ENCODE measurements at regions not wholly inside any gene's neighbourhood (a gene's known extent, or its start where the extent isn't known, plus 50 kb on each side); places are given as distances from the start of the nearest gene placed in this dataset.

DNA sequence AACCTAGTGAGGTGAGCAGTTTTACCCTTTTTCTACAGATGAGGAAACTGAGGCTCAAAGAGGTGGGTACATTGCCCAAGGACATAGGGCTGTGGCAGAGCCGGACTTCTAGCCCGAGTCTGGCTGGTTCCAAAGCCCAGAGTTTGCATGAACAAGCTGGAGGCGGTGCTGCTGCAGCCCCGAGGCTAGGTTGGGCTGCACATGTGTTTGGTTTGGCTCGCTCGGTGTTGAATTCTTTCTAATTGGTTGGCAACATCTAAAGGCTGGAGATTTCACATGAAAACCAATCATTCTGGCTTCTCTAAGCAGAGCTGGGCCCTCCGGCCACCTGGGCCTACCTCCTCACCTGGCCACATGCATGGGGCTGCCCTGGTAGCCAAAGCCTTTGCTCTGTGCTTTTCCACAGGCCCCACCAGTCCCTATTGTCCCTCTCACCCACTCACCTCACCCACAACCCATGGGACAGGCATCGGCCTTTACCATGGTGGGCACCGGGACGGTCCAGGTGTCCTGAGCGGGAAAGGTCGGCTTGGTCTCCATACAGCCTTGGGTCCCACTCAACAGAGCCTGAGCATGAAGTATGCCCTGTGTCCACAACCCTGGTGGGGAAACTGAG is 262.3 kb downstream of the NSG2 start:
- Histone ChIP-seq H3K4me3 (replicated peaks in 1 of 4; ENCODE audit: control extremely low read depth in 1 of 4, insufficient read depth in 1 of 4, low read depth in 3 of 4, low read length in 4 of 4) (no peak overlapping the region), H3K79me2 (ENCODE audit: control insufficient read depth, insufficient read depth, low read length) (no peaks in the 10 kb centered on the region), H4K20me1 (ENCODE audit: control insufficient read depth, extremely low read depth, insufficient read depth, low read length) (no peaks in the 10 kb centered on the region), H3K9ac (ENCODE audit: insufficient read depth, low read length) (no peak overlapping the region), H3K27ac (ENCODE audit: insufficient read depth, low read length) (no peak overlapping the region), H3K4me1 (ENCODE audit: control insufficient read depth, extremely low read depth, insufficient read depth, low read length) (no peaks in the 10 kb centered on the region), H3K4me2 (ENCODE audit: extremely low read depth, insufficient read depth, low read length) (no peak overlapping the region), H3K27me3 (ENCODE audit: control insufficient read depth, insufficient read depth, low read length) (no peaks in the 10 kb centered on the region), H3K9me3 (ENCODE audit: control insufficient read depth, insufficient read depth, low read depth, low read length) (no peaks in the 10 kb centered on the region), H2AFZ (ENCODE audit: low read length) (no peak overlapping the region), H3K36me3 (ENCODE audit: control insufficient read depth, insufficient read depth, low read length) (no peaks in the 10 kb centered on the region)
- TF ChIP-seq EZH2 (IDR thresholded peaks at IDR 0.05; ENCODE audit: low read length, missing control alignments): no peak
- TF ChIP-seq, protein P1, sequence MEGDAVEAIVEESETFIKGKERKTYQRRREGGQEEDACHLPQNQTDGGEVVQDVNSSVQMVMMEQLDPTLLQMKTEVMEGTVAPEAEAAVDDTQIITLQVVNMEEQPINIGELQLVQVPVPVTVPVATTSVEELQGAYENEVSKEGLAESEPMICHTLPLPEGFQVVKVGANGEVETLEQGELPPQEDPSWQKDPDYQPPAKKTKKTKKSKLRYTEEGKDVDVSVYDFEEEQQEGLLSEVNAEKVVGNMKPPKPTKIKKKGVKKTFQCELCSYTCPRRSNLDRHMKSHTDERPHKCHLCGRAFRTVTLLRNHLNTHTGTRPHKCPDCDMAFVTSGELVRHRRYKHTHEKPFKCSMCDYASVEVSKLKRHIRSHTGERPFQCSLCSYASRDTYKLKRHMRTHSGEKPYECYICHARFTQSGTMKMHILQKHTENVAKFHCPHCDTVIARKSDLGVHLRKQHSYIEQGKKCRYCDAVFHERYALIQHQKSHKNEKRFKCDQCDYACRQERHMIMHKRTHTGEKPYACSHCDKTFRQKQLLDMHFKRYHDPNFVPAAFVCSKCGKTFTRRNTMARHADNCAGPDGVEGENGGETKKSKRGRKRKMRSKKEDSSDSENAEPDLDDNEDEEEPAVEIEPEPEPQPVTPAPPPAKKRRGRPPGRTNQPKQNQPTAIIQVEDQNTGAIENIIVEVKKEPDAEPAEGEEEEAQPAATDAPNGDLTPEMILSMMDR (conservative IDR thresholded peaks at IDR 0.05 in 1 of 2, IDR thresholded peaks at IDR 0.05 in 1 of 2; ENCODE audit: low read depth in 1 of 2, low read length in 2 of 2): no peak
- no peak for DNase-seq (ENCODE audit: low read depth in 2 of 2)

DNA sequence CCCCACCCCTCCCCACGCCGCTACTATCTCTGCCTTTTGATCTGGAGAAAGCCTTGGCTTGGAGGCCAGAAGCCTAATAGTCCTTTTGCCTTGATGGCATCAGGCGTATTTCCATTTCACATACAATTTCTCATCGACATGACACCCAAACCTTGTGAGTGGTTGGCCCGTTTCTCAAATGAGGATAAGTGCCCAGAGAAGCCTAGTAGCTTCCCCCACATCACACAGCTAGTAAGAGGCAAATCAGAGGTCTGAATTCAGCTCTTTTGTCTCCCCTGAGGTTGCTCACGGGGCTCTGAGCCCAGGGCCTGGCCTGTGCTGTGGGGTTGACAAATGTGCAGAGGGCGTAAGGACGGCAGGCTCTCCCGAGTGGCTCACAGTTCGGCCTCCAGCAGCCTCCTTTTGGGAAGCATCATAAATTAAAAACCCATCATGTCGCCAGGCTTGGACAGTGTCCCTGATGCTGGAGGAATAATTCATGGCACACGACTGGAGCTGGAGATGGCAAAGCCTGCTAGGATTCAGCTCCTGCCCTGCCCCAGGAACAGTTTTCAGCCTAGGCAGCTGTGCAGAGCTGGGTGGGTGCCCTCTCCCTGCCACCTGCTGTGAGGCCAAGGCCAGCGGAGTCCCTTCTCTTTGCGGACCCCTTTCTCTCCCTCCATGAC is 263.8 kb downstream of the NSG2 start:
- H4K20me1 ChIP-seq (ENCODE audit: control insufficient read depth, extremely low read depth, insufficient read depth, low read length): no peaks in the 10 kb centered on the region
- H3K9ac ChIP-seq (ENCODE audit: insufficient read depth, low read length): no peak overlapping the region
- H2AFZ ChIP-seq (ENCODE audit: low read length): no peak overlapping the region
- H3K9me3 ChIP-seq (ENCODE audit: control insufficient read depth, insufficient read depth, low read depth, low read length): no peaks in the 10 kb centered on the region
- H3K27ac ChIP-seq (ENCODE audit: insufficient read depth, low read length): no peak overlapping the region
- DNase-seq (ENCODE audit: low read depth in 2 of 2): no peak
- no peaks in the 10 kb centered on the region for H3K27me3 ChIP-seq (ENCODE audit: control insufficient read depth, insufficient read depth, low read length)
- H3K4me1 ChIP-seq (ENCODE audit: control insufficient read depth, extremely low read depth, insufficient read depth, low read length): no peaks in the 10 kb centered on the region
- H3K36me3 ChIP-seq (ENCODE audit: control insufficient read depth, insufficient read depth, low read length): no peaks in the 10 kb centered on the region
- H3K4me2 ChIP-seq (ENCODE audit: extremely low read depth, insufficient read depth, low read length): no peak overlapping the region
- H3K4me3 ChIP-seq (replicated peaks in 1 of 4; ENCODE audit: control extremely low read depth in 1 of 4, insufficient read depth in 1 of 4, low read depth in 3 of 4, low read length in 4 of 4): no peak overlapping the region
- no peaks in the 10 kb centered on the region for H3K79me2 ChIP-seq (ENCODE audit: control insufficient read depth, insufficient read depth, low read length)
- TF ChIP-seq EZH2 (IDR thresholded peaks at IDR 0.05; ENCODE audit: low read length, missing control alignments): no peak
- TF ChIP-seq, protein P1 (conservative IDR thresholded peaks at IDR 0.05 in 1 of 2, IDR thresholded peaks at IDR 0.05 in 1 of 2; ENCODE audit: low read depth in 1 of 2, low read length in 2 of 2): no peak

DNA sequence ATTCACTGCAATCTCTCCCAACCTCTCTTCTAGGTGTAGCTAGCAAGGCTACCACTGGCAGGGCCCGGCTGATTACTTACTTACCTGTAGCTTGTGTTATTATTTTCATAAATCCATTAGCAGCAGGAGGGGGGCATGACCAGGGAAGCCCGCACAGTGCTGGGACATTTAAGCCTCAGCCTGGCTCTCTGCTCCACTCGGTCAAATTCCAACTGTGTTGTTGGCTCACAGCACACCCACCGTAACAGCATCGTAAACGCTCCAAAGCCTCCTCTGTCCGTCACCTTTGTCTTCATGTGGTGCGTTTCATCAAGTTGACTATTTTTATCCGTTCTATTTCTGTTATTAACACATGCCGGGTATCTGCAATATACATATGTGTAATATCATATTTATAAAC is 264.7 kb downstream of the NSG2 start:
- DNase-seq (ENCODE audit: low read depth in 2 of 2): no peak
- Histone ChIP-seq H3K9me3 (ENCODE audit: control insufficient read depth, insufficient read depth, low read depth, low read length) (no peaks in the 10 kb centered on the region), H3K79me2 (ENCODE audit: control insufficient read depth, insufficient read depth, low read length) (no peaks in the 10 kb centered on the region), H3K36me3 (ENCODE audit: control insufficient read depth, insufficient read depth, low read length) (no peaks in the 10 kb centered on the region), H3K9ac (ENCODE audit: insufficient read depth, low read length) (no peak overlapping the region), H3K4me3 (replicated peaks in 1 of 4; ENCODE audit: control extremely low read depth in 1 of 4, insufficient read depth in 1 of 4, low read depth in 3 of 4, low read length in 4 of 4) (no peak overlapping the region), H3K4me2 (ENCODE audit: extremely low read depth, insufficient read depth, low read length) (no peak overlapping the region), H3K4me1 (ENCODE audit: control insufficient read depth, extremely low read depth, insufficient read depth, low read length) (no peaks in the 10 kb centered on the region), H3K27me3 (ENCODE audit: control insufficient read depth, insufficient read depth, low read length) (no peaks in the 10 kb centered on the region), H4K20me1 (ENCODE audit: control insufficient read depth, extremely low read depth, insufficient read depth, low read length) (no peaks in the 10 kb centered on the region), H2AFZ (ENCODE audit: low read length) (no peak overlapping the region), H3K27ac (ENCODE audit: insufficient read depth, low read length) (no peak overlapping the region)
- TF ChIP-seq, protein P1 (conservative IDR thresholded peaks at IDR 0.05 in 1 of 2, IDR thresholded peaks at IDR 0.05 in 1 of 2; ENCODE audit: low read depth in 1 of 2, low read length in 2 of 2): no peak
